ENCODE measurements at regions not wholly inside any gene's neighbourhood (a gene's known extent, or its start where the extent isn't known, plus 50 kb on each side); places are given as distances from the start of the nearest gene placed in this dataset.

DNA sequence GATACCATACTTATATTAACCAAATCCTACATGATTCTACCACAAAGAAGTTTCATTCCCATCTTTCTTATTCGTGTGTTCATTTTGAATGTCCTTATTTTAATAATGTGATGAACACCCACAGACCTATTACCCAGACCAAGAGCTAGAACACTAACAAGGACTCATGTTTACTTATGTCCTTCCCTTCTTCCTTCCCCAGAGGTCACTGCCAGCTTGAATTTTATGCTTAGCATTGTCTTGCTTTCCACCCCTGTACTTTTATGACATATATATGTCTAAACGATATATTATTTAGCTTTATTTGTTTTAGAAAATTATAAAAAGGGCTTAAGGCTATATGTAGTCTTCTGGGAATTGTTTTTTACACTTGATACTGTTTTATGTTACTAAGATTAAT is 238.6 kb downstream of the LRIG3 start:
- TF ChIP-seq ZNF274 (IDR thresholded peaks at IDR 0.05; ENCODE audit: low read depth, low read length), result no peak
- no peak for TF ChIP-seq SUZ12 (IDR thresholded peaks at IDR 0.05; ENCODE audit: extremely low read depth, insufficient read depth, insufficient read length)
